ENCODE measurements at regions not wholly inside any gene's neighbourhood (a gene's known extent, or its start where the extent isn't known, plus 50 kb on each side); places are given as distances from the start of the nearest gene placed in this dataset.

- no peaks in the 10 kb centered on the region for H3K9me3 ChIP-seq
- no peak for ATAC-seq
- H3K4me1 ChIP-seq, result no peaks in the 10 kb centered on the region
- H3K27me3 ChIP-seq, result no peaks in the 10 kb centered on the region
- in situ Hi-C loops (cut with MboI; ENCODE audit: low sequenced_read_pairs in 4 of 4) (no loop called here), intact Hi-C loops (cut with DNase I; ENCODE audit: low total_unique reads) (no loop called here)
- no peak overlapping the region for H3K4me3 ChIP-seq
- TF ChIP-seq POLR2A (IDR thresholded peaks at IDR 0.05), result no peak
- TF ChIP-seq, protein P1, sequence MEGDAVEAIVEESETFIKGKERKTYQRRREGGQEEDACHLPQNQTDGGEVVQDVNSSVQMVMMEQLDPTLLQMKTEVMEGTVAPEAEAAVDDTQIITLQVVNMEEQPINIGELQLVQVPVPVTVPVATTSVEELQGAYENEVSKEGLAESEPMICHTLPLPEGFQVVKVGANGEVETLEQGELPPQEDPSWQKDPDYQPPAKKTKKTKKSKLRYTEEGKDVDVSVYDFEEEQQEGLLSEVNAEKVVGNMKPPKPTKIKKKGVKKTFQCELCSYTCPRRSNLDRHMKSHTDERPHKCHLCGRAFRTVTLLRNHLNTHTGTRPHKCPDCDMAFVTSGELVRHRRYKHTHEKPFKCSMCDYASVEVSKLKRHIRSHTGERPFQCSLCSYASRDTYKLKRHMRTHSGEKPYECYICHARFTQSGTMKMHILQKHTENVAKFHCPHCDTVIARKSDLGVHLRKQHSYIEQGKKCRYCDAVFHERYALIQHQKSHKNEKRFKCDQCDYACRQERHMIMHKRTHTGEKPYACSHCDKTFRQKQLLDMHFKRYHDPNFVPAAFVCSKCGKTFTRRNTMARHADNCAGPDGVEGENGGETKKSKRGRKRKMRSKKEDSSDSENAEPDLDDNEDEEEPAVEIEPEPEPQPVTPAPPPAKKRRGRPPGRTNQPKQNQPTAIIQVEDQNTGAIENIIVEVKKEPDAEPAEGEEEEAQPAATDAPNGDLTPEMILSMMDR (IDR thresholded peaks at IDR 0.05 in 4 of 5, conservative IDR thresholded peaks at IDR 0.05 in 1 of 5), result no peak
- DNase-seq, result no peak
- H3K36me3 ChIP-seq, result no peaks in the 10 kb centered on the region
- no peak overlapping the region for H3K27ac ChIP-seq
Measured at GRCh38 chr3:76646921-76647562, 392.9 kb upstream of the ROBO2 start.

- ATAC-seq, result no peak
- in situ Hi-C loops (cut with MboI; ENCODE audit: low sequenced_read_pairs in 4 of 4) (no loop called here), intact Hi-C loops (cut with DNase I; ENCODE audit: low total_unique reads) (no loop called here)
- no peak for DNase-seq
- Histone ChIP-seq H3K27ac (no peak overlapping the region), H3K4me3 (no peak overlapping the region), H3K36me3 (no peaks in the 10 kb centered on the region), H3K4me1 (no peaks in the 10 kb centered on the region), H3K27me3 (no peaks in the 10 kb centered on the region), H3K9me3 (no peaks in the 10 kb centered on the region)
- TF ChIP-seq, protein P1 (IDR thresholded peaks at IDR 0.05 in 4 of 5, conservative IDR thresholded peaks at IDR 0.05 in 1 of 5), result no peak
- TF ChIP-seq POLR2A (IDR thresholded peaks at IDR 0.05), result no peak
Measured at GRCh38 chr3:76651784-76652183, 388.1 kb upstream of the ROBO2 start.

- TF ChIP-seq POLR2A (IDR thresholded peaks at IDR 0.05), result no peak
- in situ Hi-C loops (cut with MboI; ENCODE audit: low sequenced_read_pairs in 4 of 4), result no loop called here
- Histone ChIP-seq H3K9me3 (no peaks in the 10 kb centered on the region), H3K27ac (no peak overlapping the region), H3K4me3 (no peak overlapping the region), H3K27me3 (no peaks in the 10 kb centered on the region), H3K36me3 (no peaks in the 10 kb centered on the region), H3K4me1 (no peaks in the 10 kb centered on the region)
- no peak for DNase-seq
- intact Hi-C loops (cut with DNase I; ENCODE audit: low total_unique reads), result no loop called here
- ATAC-seq, result no peak
Measured at GRCh38 chr3:76652524-76652923, 387.4 kb upstream of the ROBO2 start.

DNA sequence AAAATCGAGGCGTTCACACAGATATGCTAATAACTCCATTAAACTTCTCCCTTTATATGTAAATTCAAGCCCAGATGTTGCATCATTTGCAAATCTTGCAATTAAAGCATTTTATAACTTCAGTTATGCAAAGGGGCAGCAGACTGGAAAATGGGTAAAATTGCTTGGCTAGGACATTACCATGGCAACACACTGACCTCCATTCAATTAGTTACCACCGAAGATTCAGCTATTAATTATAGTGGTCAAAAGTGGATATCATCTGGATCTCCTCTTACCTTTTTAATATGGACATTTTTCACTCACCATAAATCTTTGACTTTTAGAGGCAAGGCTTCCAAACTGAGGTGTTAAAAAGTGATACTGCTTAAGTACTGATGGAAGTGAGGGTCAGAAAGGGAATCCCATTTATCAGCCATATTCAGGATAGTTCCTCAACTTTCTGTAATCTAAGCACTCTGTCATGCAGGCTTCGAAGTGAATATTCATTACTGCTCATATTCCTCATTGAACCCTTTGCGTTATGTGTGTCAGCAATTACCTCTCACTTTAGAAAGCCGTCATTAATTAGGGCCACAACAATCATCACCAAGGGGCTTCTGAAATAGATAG lies 386.2 kb upstream of the ROBO2 start:
- Histone ChIP-seq H3K27ac (no peak overlapping the region), H3K27me3 (no peaks in the 10 kb centered on the region), H3K4me3 (no peak overlapping the region), H3K9me3 (no peaks in the 10 kb centered on the region), H3K36me3 (no peaks in the 10 kb centered on the region), H3K4me1 (no peaks in the 10 kb centered on the region)
- in situ Hi-C loops (cut with MboI; ENCODE audit: low sequenced_read_pairs in 4 of 4) (no loop called here), intact Hi-C loops (cut with DNase I; ENCODE audit: low total_unique reads) (no loop called here)
- ATAC-seq (no peak), DNase-seq (no peak)
- no peak for TF ChIP-seq POLR2A (IDR thresholded peaks at IDR 0.05)
- TF ChIP-seq, protein P1 (IDR thresholded peaks at IDR 0.05 in 4 of 5, conservative IDR thresholded peaks at IDR 0.05 in 1 of 5), result no peak

DNA sequence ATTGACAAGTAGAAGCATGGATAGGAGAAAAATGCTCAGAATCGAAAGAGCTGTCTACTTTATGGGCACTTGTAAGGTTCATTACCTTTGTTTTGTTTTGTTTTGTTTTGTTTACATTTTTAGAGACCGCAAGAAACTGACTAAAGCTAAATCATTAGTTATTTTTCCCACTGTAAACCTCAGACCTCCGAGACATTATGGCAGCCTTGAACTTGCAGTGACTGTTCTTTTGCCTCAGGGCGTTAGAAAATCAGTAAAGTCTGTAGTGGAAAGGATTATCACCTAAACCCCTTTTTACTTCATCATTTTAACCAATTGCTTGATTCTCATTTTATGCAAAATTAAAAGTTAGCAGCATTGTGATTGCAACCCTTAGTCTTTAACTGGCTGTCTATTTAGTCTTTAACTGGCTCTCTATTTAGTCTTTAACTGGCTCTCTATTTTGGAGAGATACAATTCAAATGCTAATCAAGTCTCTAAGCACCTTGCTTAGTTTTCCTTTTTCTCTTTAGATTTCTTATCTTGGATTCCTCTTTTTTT lies 383.3 kb upstream of the ROBO2 start:
- DNase-seq (no peak), ATAC-seq (no peak)
- no peak for TF ChIP-seq POLR2A (IDR thresholded peaks at IDR 0.05)
- TF ChIP-seq, protein P1 (IDR thresholded peaks at IDR 0.05 in 4 of 5, conservative IDR thresholded peaks at IDR 0.05 in 1 of 5), result no peak
- Histone ChIP-seq H3K36me3 (no peaks in the 10 kb centered on the region), H3K27ac (no peak overlapping the region), H3K4me1 (no peaks in the 10 kb centered on the region), H3K9me3 (no peaks in the 10 kb centered on the region), H3K27me3 (no peaks in the 10 kb centered on the region), H3K4me3 (no peak overlapping the region)
- intact Hi-C loops (cut with DNase I; ENCODE audit: low total_unique reads), result no loop called here
- in situ Hi-C loops (cut with MboI; ENCODE audit: low sequenced_read_pairs in 4 of 4), result no loop called here
